Sciatic nerve (tissue), 2 donors: ENCODE measurements at regions not wholly inside any gene's neighbourhood (a gene's known extent, or its start where the extent isn't known, plus 50 kb on each side); places are given as distances from the start of the nearest gene placed in this dataset.
"Not testable (repeated sequence)": the region's sequence is repeated elsewhere in the genome, so short reads cannot be mapped to it uniquely, and the experiment has no call there.

Source experiments
- ATAC-seq: fragments of 200-7000 bp; cut with Tn5 transposase; one replicate; pipeline ENCODE4 v1.9.1; 2020; ENCODE audit warnings: mild to moderate bottlenecking, moderate library complexity
- DNase-seq: peaks from one replicate; pipeline ENCODE4 v3.0.0-alpha.2; 2020; ENCODE audit warnings: low spot score
- intact Hi-C: fragments of 100-400 bp; cut with DNase I; formaldehyde crosslinking; loops from one replicate; pipeline ENCODE4 v1.14.2; 2022
- donor health status: DM: no; HTN: no; CAD: no.
- donor health status: DM: no; HTN: no; CAD: no.

- intact Hi-C loops = no loop called here
- no peak for ATAC-seq
- no peak for DNase-seq
These were observed 167.3 kb upstream of the SRD5A2 start for GRCh38 chr2:31748041-31748440.

GRCh38 chr2:31739161-31739560 lies 158.4 kb upstream of the SRD5A2 start:
- intact Hi-C loops = no loop called here
- ATAC-seq (no peak), DNase-seq (no peak)

- DNase-seq (no peak), ATAC-seq (no peak)
- intact Hi-C loops = no loop called here
These were observed 156.1 kb upstream of the SRD5A2 start for GRCh38 chr2:31736695-31737454.

- intact Hi-C loops = no loop called here
- ATAC-seq = no peak
- DNase-seq = no peak
These were observed 155.0 kb upstream of the SRD5A2 start for GRCh38 chr2:31735716-31736115.

DNA sequence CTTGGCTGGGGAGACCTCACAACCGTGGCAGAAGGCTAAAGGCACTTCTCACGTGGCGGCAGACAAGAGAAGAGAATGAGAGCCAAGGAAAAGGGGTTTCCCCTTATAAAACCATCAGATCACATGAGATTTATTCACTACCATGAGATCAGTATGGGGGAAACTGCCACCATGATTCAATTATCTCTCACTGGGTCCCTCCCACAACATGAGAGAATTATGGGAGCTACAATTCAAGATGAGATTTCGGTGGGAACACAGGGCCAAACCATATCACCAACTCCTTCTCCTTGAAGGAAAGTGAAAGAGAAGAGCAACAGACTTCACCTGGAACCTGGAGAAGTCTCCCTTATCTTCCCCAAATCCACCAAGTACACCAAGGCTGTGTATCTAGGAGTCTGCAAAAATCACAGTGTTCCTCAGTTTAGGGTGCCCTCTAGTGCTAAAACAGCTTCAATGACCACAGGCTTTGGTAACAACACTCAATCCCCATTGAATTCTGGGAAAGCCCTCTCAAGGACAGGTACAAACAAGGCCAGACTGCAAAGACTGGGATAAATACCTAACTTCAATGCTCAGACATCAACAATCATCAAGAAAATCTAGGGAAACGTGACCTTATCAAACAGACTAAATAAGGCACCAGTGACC lies 148.8 kb upstream of the SRD5A2 start:
- intact Hi-C loops = no loop called here

GRCh38 chr2:31729065-31729439 lies 148.3 kb upstream of the SRD5A2 start:
- intact Hi-C loops = no loop called here
- DNase-seq (no peak), ATAC-seq (no peak)

More for the DNA sequence above, 148.8 kb upstream of the SRD5A2 start:
- DNase-seq (no peak), ATAC-seq (no peak)

- intact Hi-C loops = no loop called here
- DNase-seq (no peak), ATAC-seq (no peak)
These were observed 147.8 kb upstream of the SRD5A2 start for GRCh38 chr2:31728406-31729064.

DNA sequence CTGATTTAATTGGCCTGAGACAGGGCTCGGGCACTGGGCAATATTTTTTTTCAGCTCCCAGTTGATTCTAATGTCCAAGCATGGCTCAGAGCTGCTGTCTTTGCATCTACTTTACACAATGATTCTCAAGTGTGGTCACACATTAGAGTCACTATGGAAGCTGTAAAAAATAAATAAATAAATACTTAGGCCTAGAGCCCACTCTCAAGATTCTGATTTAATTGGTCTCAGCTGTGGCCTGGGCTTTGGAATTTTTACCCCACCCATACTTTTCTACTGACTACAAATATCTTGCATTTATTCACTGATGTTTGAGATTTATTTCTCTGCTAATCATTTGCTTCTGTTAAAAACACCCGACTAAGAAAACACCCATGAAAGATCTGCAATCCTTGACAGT lies 145.7 kb upstream of the SRD5A2 start:
- intact Hi-C loops = no loop called here
- no peak for DNase-seq
- no peak for ATAC-seq

GRCh38 chr2:31725444-31725843 lies 144.7 kb upstream of the SRD5A2 start:
- ATAC-seq (no peak), DNase-seq (no peak)
- intact Hi-C loops = no loop called here

- intact Hi-C loops = no loop called here
- DNase-seq (no peak), ATAC-seq (no peak)
These were observed 131.0 kb upstream of the SRD5A2 start for GRCh38 chr2:31711737-31712136.

DNA sequence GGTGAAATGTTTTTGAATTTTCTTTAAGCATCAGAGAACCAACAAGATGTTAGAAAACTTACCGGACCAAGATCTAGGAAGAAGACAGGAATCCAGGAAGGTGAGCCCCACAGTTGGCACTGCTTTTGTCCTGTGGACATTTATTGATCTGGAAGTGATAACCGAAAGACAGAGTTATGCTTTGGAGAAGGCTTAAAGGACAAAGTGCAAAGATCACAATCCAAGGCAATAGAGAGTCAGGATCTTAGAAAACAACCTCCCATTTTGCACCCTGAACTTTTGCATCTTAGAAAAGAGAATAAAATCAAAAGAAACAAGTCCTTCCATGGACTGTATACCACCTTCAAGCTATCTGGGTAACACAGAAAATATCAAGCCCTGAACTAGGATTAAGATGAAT lies 129.4 kb upstream of the SRD5A2 start:
- DNase-seq (no peak), ATAC-seq (no peak)
- intact Hi-C loops = no loop called here

DNA sequence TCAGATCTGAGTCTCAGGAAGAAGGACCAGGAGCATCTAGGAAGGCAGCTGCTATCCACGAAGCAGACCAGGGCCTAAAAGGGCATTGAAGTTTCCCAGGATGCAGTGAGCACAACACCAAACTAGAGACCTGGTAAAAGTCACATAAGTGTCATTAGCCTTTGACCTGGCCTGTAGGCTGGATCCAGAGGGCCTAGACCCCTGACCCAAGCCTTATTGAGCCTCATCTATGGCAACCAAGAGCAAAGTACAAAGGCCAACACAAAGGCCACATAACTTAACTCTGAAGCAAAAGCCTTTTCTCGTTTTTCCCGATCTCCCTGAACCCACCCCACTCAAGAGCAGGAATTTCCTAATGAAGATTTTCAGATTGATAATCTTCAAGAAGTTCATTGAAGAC lies 127.3 kb upstream of the SRD5A2 start:
- no peak for ATAC-seq
- intact Hi-C loops = no loop called here

DNA sequence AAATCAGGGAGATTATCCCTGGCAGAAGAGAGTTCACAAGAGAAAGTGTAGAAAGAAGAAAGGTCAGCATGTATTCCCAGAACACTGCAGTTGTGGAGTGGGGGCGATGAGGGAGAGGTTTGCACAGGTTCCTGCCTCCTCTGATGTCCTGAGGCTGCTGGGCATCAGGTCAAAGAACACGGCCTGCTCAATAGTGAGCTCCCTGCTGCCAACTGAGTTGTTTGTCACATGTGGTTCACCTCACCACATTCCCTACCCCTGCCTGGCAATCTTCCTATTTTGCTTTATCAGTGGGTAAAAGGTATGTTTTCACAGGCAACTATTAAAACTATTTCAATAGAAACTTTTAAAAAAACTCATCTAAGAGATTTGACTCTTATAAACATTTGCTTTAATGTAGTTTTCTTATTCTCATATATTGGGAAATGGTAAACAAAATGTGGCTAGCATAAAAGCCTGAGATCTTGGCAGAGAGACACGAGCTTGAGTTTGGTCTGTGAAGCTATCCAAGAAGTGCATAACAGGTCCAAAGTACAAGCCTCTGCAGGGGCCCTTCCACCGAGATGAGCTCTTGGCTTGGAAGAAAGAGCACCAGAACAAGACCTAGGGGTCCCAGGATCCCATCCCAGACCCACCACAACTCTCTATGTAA lies 123.9 kb upstream of the SRD5A2 start:
- intact Hi-C loops = no loop called here
- DNase-seq = no peak
- ATAC-seq = no peak

More for the DNA sequence above, 127.3 kb upstream of the SRD5A2 start:
- DNase-seq = no peak

DNA sequence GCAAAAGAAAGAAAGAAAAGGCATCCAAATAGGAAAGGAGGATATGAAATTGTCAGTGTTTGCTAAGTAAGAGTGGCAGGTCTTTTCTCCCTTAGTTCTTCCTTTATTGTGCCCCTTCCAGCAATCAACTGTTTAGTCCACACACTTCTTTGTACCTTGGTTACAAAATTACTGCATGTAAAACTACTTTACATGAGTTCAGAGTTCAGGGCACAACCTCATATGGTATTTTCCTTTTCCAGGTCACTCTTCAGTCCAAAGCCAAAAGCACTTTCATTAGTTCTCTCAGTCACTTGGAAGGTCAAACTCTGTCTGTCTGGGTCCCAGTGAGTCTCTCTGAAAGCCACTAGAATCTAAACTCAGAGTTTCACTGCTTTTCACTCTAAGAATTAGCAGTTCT lies 122.5 kb upstream of the SRD5A2 start:
- intact Hi-C loops = no loop called here
- DNase-seq (no peak), ATAC-seq (no peak)

GRCh38 chr2:31698722-31699121 lies 118.0 kb upstream of the SRD5A2 start:
- ATAC-seq (no peak), DNase-seq (no peak)
- intact Hi-C loops = no loop called here

DNA sequence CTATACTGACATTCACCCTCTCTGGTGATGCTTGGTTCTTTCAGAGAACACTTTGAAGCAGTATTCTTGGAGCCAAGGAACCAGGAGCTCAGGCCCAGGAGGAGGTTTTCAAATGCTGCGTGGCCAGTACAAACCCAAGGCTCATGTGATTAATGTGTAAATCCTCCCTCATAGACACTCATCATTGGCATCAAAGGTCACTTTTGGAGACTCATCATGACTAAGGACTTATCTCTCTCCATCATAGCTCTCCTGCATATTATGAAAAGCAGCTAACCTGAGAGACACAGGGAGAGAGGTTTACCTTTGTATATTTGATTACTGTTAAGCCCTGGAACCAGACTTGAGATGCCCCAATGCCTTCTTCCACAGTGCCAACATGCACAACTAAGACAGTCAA lies 115.3 kb upstream of the SRD5A2 start:
- DNase-seq = no peak
- intact Hi-C loops = no loop called here
- ATAC-seq = no peak

GRCh38 chr2:31694444-31694843 lies 113.7 kb upstream of the SRD5A2 start:
- DNase-seq (no peak), ATAC-seq (no peak)
- intact Hi-C loops = no loop called here

DNA sequence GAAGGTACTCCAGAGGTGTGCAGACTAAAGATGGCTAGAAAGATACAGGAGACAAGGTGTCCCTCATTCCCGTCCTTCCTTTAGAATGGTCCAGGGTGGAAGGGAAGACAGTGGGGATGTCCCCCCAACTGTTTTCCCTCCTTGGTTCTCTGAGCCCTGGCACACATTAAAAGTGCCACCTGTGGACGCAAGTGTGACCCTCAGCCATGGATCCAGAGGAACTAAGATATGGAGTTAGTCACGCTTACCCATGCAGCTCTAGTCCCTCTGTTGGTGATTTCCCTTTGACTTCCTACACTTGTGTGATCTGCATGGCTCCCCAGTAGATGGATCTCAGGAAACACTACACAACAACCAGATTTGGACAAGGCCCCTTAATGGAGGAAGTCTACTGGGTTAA lies 113.1 kb upstream of the SRD5A2 start:
- DNase-seq (no peak), ATAC-seq (no peak)
- intact Hi-C loops = no loop called here

GRCh38 chr2:31688282-31688681 lies 107.5 kb upstream of the SRD5A2 start:
- DNase-seq (no peak), ATAC-seq (no peak)
- intact Hi-C loops = no loop called here

- ATAC-seq, DNase-seq, intact Hi-C loops: not testable (repeated sequence)
These were observed 102.8 kb upstream of the SRD5A2 start for GRCh38 chr2:31683506-31683905.
